ENCODE measurements at regions not wholly inside any gene's neighbourhood (a gene's known extent, or its start where the extent isn't known, plus 50 kb on each side); places are given as distances from the start of the nearest gene placed in this dataset.

GRCh38 chr2:23321751-23322150 is 63.2 kb upstream of the KLHL29 start:
- no peaks in the 10 kb centered on the region for H3K36me3 ChIP-seq (ENCODE audit: control insufficient read depth in 1 of 2, insufficient read depth in 2 of 2, low read length in 2 of 2)
- no peak overlapping the region for H2AFZ ChIP-seq (ENCODE audit: low read depth, low read length, poor library complexity, severe bottlenecking)
- no peaks in the 10 kb centered on the region for H4K20me1 ChIP-seq (ENCODE audit: insufficient read depth)
- no peak for ATAC-seq
- no peak overlapping the region for H3K4me3 ChIP-seq (replicated peaks in 1 of 2; ENCODE audit: low read depth in 1 of 2, low read length in 2 of 2)
- no peaks in the 10 kb centered on the region for H3K79me2 ChIP-seq (ENCODE audit: insufficient read depth, low read length)
- TF ChIP-seq CEBPB (IDR thresholded peaks at IDR 0.05; ENCODE audit: low read depth) (no peak), ZNF274 (IDR thresholded peaks at IDR 0.05; ENCODE audit: low read depth, low read length) (no peak), EZH2phosphoT487 (IDR thresholded peaks at IDR 0.05; ENCODE audit: borderline replicate concordance) (no peak)
- CTCF ChIA-PET = no interaction called here
- no peaks in the 10 kb centered on the region for H3K4me1 ChIP-seq (ENCODE audit: control insufficient read depth in 1 of 2, insufficient read depth in 2 of 2, low read length in 2 of 2)
- POLR2A ChIA-PET = no interaction called here
- no TSS peak for BruUV-seq (replicated peaks)
- intact Hi-C loops (cut with micrococcal nuclease) = no loop called here
- H3K9me2 ChIP-seq (ENCODE audit: insufficient read depth) = no peaks in the 10 kb centered on the region
- H3K27ac ChIP-seq (ENCODE audit: low read depth, low read length) = no peak overlapping the region
- peaks cover 84% of the 10 kb centered on the region for H3K27me3 ChIP-seq (ENCODE audit: insufficient read depth, low read length)
- no peak for DNase-seq (ENCODE audit: low read depth, low spot score)
- H3K9ac ChIP-seq (ENCODE audit: low read length) = no peak overlapping the region
- H3K9me3 ChIP-seq (ENCODE audit: control insufficient read depth in 1 of 2, insufficient read depth in 1 of 2, low read depth in 1 of 2, low read length in 2 of 2) = no peaks in the 10 kb centered on the region
- RAD21 ChIA-PET (ENCODE audit: low non-redundant PET in 1 of 2, low total read pairs in 2 of 2, uncharacterized antibody in 2 of 2, unreplicated experiment in 2 of 2) = no interaction called here
- H3K4me2 ChIP-seq (ENCODE audit: low read length) = no peak overlapping the region

GRCh38 chr2:23322567-23323197 is 62.3 kb upstream of the KLHL29 start:
- no TSS peak for BruUV-seq (replicated peaks)
- Histone ChIP-seq H3K27ac (ENCODE audit: low read depth, low read length) (no peak overlapping the region), H3K9me3 (ENCODE audit: control insufficient read depth in 1 of 2, insufficient read depth in 1 of 2, low read depth in 1 of 2, low read length in 2 of 2) (no peaks in the 10 kb centered on the region), H3K27me3 (ENCODE audit: insufficient read depth, low read length) (peaks cover 82% of the 10 kb centered on the region), H3K79me2 (ENCODE audit: insufficient read depth, low read length) (no peaks in the 10 kb centered on the region), H3K4me3 (replicated peaks in 1 of 2; ENCODE audit: low read depth in 1 of 2, low read length in 2 of 2) (no peak overlapping the region), H2AFZ (ENCODE audit: low read depth, low read length, poor library complexity, severe bottlenecking) (no peak overlapping the region), H3K9ac (ENCODE audit: low read length) (no peak overlapping the region), H3K9me2 (ENCODE audit: insufficient read depth) (no peaks in the 10 kb centered on the region), H3K4me1 (ENCODE audit: control insufficient read depth in 1 of 2, insufficient read depth in 2 of 2, low read length in 2 of 2) (no peaks in the 10 kb centered on the region), H3K36me3 (ENCODE audit: control insufficient read depth in 1 of 2, insufficient read depth in 2 of 2, low read length in 2 of 2) (no peaks in the 10 kb centered on the region), H4K20me1 (ENCODE audit: insufficient read depth) (no peaks in the 10 kb centered on the region), H3K4me2 (ENCODE audit: low read length) (no peak overlapping the region)
- no peak for DNase-seq (ENCODE audit: low read depth, low spot score)
- ChIA-PET RAD21 (ENCODE audit: low non-redundant PET in 1 of 2, low total read pairs in 2 of 2, uncharacterized antibody in 2 of 2, unreplicated experiment in 2 of 2) (no interaction called here), POLR2A (no interaction called here), CTCF (no interaction called here)
- ATAC-seq = no peak
- intact Hi-C loops (cut with micrococcal nuclease) = no loop called here
- no peak for TF ChIP-seq EZH2 (IDR thresholded peaks at IDR 0.05)
- TF ChIP-seq ZFX (IDR thresholded peaks at IDR 0.05) = no peak
- TF ChIP-seq, protein P1, sequence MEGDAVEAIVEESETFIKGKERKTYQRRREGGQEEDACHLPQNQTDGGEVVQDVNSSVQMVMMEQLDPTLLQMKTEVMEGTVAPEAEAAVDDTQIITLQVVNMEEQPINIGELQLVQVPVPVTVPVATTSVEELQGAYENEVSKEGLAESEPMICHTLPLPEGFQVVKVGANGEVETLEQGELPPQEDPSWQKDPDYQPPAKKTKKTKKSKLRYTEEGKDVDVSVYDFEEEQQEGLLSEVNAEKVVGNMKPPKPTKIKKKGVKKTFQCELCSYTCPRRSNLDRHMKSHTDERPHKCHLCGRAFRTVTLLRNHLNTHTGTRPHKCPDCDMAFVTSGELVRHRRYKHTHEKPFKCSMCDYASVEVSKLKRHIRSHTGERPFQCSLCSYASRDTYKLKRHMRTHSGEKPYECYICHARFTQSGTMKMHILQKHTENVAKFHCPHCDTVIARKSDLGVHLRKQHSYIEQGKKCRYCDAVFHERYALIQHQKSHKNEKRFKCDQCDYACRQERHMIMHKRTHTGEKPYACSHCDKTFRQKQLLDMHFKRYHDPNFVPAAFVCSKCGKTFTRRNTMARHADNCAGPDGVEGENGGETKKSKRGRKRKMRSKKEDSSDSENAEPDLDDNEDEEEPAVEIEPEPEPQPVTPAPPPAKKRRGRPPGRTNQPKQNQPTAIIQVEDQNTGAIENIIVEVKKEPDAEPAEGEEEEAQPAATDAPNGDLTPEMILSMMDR (IDR thresholded peaks at IDR 0.05 in 2 of 3, conservative IDR thresholded peaks at IDR 0.05 in 1 of 3; ENCODE audit: borderline replicate concordance in 1 of 3, insufficient read depth in 1 of 3, low read depth in 2 of 3, low read length in 2 of 3) = no peak
- TF ChIP-seq ZBTB33 (IDR thresholded peaks at IDR 0.05; ENCODE audit: extremely low read depth, insufficient replicate concordance, low read length) = no peak
- no peak for TF ChIP-seq SP1 (IDR thresholded peaks at IDR 0.05; ENCODE audit: low read depth)
- no peak for TF ChIP-seq TCF7L2 (IDR thresholded peaks at IDR 0.05; ENCODE audit: borderline replicate concordance, extremely low read depth, insufficient read depth, insufficient read length)
- TF ChIP-seq, protein P2, sequence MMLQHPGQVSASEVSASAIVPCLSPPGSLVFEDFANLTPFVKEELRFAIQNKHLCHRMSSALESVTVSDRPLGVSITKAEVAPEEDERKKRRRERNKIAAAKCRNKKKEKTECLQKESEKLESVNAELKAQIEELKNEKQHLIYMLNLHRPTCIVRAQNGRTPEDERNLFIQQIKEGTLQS (IDR thresholded peaks at IDR 0.05) = no peak
- no peak for TF ChIP-seq ELF1 (IDR thresholded peaks at IDR 0.05; ENCODE audit: borderline replicate concordance, low read depth)
- TF ChIP-seq, protein P3, sequence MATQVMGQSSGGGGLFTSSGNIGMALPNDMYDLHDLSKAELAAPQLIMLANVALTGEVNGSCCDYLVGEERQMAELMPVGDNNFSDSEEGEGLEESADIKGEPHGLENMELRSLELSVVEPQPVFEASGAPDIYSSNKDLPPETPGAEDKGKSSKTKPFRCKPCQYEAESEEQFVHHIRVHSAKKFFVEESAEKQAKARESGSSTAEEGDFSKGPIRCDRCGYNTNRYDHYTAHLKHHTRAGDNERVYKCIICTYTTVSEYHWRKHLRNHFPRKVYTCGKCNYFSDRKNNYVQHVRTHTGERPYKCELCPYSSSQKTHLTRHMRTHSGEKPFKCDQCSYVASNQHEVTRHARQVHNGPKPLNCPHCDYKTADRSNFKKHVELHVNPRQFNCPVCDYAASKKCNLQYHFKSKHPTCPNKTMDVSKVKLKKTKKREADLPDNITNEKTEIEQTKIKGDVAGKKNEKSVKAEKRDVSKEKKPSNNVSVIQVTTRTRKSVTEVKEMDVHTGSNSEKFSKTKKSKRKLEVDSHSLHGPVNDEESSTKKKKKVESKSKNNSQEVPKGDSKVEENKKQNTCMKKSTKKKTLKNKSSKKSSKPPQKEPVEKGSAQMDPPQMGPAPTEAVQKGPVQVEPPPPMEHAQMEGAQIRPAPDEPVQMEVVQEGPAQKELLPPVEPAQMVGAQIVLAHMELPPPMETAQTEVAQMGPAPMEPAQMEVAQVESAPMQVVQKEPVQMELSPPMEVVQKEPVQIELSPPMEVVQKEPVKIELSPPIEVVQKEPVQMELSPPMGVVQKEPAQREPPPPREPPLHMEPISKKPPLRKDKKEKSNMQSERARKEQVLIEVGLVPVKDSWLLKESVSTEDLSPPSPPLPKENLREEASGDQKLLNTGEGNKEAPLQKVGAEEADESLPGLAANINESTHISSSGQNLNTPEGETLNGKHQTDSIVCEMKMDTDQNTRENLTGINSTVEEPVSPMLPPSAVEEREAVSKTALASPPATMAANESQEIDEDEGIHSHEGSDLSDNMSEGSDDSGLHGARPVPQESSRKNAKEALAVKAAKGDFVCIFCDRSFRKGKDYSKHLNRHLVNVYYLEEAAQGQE (IDR thresholded peaks at IDR 0.05; ENCODE audit: low read depth) = no peak
